NAMALWA (cell line): ENCODE measurements at regions not wholly inside any gene's neighbourhood (a gene's known extent, or its start where the extent isn't known, plus 50 kb on each side); places are given as distances from the start of the nearest gene placed in this dataset.
"Not testable (repeated sequence)": the region's sequence is repeated elsewhere in the genome, so short reads cannot be mapped to it uniquely, and the experiment has no call there.

Experiments used
- DNase-seq: peaks from one replicate; pipeline ENCODE4 v3.0.0-alpha.2; 2015; ENCODE audit warnings: low spot score

GRCh38 chr4:84221704-84222103 lies 277.4 kb downstream of the NKX6-1 start:
- no peak for DNase-seq

GRCh38 chr4:84220990-84221389 lies 278.1 kb downstream of the NKX6-1 start:
- DNase-seq = no peak

- DNase-seq = no peak
Observed at GRCh38 chr4:84219656-84220055, 279.4 kb downstream of the NKX6-1 start.

- no peak for DNase-seq
Observed at GRCh38 chr4:84218031-84218430, 281.1 kb downstream of the NKX6-1 start.

GRCh38 chr4:84215217-84215616 lies 283.9 kb downstream of the NKX6-1 start:
- DNase-seq = no peak

- DNase-seq = not testable (repeated sequence)
Observed at GRCh38 chr4:84206226-84206625, 292.9 kb downstream of the NKX6-1 start.

GRCh38 chr4:84189144-84189543 lies 309.9 kb downstream of the NKX6-1 start:
- no peak for DNase-seq

GRCh38 chr4:84179409-84179808 lies 319.7 kb downstream of the NKX6-1 start:
- no peak for DNase-seq

- DNase-seq = no peak
Observed at GRCh38 chr4:84177831-84178542, 321.1 kb downstream of the NKX6-1 start.

GRCh38 chr4:84176016-84176415 lies 323.1 kb downstream of the NKX6-1 start:
- DNase-seq = no peak

GRCh38 chr4:84171871-84172270 lies 327.2 kb downstream of the NKX6-1 start:
- DNase-seq = no peak

GRCh38 chr4:84167564-84167963 lies 331.5 kb downstream of the NKX6-1 start:
- DNase-seq = peak; percentile 11

GRCh38 chr4:84167093-84167492 lies 332.0 kb downstream of the NKX6-1 start:
- no peak for DNase-seq

GRCh38 chr4:84166486-84166885 lies 332.6 kb downstream of the NKX6-1 start:
- DNase-seq = no peak

- no peak for DNase-seq
Observed at GRCh38 chr4:84164201-84164600, 334.9 kb downstream of the NKX6-1 start.

GRCh38 chr4:84159762-84160161 lies 339.3 kb downstream of the NKX6-1 start:
- peak; percentile 5 for DNase-seq

- no peak for DNase-seq
Observed at GRCh38 chr4:84158670-84159069, 340.4 kb downstream of the NKX6-1 start.

- peak; percentile 9 for DNase-seq
Observed at GRCh38 chr4:84151574-84151973, 347.5 kb downstream of the NKX6-1 start.

- no peak for DNase-seq
Observed at GRCh38 chr4:84150177-84150576, 348.9 kb downstream of the NKX6-1 start.

- no peak for DNase-seq
Observed at GRCh38 chr4:84147831-84148230, 351.3 kb downstream of the NKX6-1 start.

- DNase-seq = no peak
Observed at GRCh38 chr4:84146300-84146959, 352.7 kb downstream of the NKX6-1 start.

- DNase-seq = no peak
Observed at GRCh38 chr4:84145176-84145575, 353.9 kb downstream of the NKX6-1 start.

GRCh38 chr4:84126911-84127310 lies 372.2 kb downstream of the NKX6-1 start:
- not testable (repeated sequence) for DNase-seq
